LHCN-M2 (cell line): ENCODE measurements at regions not wholly inside any gene's neighbourhood (a gene's known extent, or its start where the extent isn't known, plus 50 kb on each side); places are given as distances from the start of the nearest gene placed in this dataset.
A peak's percentile ranks its signal among the peaks of the same experiment; 100 is the strongest.

Experiments used
- DNase-seq: peaks from one replicate; pipeline ENCODE4 v3.0.0-alpha.2; 2012; ENCODE audit warnings: low read depth

DNA sequence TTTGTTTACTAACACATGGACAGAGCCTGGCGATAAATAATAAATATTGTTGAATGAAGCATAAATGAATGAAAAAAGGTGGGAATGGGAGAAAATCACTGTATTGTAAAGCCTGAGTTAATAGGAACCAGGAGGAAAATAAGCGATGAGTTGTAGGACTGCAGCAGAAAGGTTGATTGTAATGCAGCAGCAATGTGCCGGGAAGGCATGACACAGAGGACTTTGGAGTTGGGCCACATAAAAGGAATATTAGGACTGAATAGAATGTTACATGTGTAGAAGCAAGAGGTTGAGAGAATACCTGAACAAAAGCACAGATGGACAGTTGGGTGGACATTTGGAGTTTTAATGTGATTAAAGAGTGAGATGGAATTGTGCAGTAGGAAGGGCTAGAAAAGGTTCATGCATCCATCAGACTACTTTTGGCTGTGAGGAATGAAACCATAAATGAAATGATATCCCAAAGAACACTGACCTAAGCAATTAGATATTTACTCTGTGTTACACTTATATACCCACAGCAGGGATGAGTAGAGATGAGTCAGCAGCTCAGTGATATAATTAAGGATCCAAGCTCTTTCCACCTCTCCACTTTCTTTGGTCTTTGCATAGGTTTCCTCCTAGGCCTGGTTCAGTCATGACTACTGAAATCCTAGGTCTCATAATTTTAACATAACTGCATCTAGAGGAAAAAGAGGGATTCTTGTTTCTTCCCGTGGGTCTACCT lies 55.4 kb downstream of the CCER1 start:
- peak; percentile 73 for DNase-seq

DNA sequence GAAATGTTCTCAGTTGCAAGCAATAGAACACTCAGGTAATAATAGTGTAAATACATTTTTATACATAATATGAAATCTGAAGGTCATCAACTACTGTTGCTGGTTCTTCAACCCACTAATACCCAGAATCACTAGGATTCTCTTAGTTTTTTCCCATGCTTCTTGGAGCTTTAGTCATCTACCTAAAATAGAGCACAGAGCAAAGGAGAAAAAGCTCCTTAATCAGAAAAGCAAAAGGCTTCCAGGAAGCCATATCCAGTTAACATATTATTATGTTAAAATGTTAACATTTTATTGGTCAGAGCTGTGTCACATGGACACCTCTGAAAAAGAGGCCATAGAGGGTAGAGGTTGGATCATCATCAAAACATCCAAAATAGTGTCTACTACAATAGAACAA lies 57.0 kb downstream of the CCER1 start:
- DNase-seq, result peak; percentile 26

DNA sequence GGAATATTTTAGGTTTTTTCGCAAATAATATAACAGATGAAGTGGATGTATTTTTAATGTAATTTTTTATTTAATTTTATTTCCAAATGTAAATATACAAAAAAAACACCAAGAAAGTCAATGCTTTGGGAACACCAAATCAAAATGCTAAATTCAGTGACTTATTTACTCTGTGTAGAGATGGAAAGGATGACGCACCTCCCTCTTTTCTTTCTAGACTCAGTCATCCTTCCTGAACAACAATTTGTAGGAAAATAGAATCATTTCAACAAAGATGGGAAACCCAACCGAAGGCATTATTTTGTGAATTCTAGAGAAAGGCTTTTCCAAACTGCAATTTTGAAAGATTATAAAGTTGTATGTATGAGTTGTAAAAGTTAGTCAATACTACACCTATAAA lies 57.7 kb downstream of the CCER1 start:
- no peak for DNase-seq

DNA sequence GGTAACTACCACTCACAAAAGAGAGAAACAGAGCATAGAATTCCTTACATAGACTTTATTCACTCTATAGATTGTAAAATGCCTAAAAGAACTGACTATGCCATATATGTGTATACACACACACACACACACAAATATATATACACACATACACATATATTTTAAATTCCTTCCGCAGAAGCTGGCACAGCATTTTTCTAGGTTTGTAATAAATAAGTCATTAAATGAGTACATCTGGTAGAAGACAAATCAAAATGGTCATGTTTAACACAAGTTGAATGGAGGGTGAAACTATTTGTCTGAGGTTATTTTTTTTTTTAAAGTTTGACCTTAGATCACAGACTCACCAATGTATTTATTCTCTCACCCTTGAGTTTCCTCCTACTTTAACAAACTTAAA lies 58.2 kb downstream of the CCER1 start:
- DNase-seq, result no peak

GRCh38 chr12:90896164-90896563 lies 58.8 kb downstream of the CCER1 start:
- peak; percentile 90 for DNase-seq

DNA sequence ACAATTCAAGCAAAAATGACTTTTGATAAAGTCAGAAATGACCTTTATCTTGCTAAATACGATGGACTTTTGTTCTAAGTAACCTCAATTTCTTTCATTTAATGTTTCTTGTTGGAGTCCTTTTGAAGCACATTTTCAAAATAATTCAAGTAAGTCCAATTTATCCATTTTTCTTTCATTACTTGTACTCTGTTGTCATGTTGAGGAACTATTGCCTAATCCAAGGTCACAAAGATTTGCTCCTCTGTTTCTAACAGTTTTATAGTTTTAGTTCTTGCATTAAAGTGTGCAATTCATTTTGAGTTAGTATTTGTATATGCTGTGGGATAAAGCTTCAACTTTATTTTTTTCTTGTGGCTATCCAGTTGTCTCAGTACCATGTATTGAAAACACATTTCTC lies 66.7 kb downstream of the CCER1 start:
- no peak for DNase-seq

DNA sequence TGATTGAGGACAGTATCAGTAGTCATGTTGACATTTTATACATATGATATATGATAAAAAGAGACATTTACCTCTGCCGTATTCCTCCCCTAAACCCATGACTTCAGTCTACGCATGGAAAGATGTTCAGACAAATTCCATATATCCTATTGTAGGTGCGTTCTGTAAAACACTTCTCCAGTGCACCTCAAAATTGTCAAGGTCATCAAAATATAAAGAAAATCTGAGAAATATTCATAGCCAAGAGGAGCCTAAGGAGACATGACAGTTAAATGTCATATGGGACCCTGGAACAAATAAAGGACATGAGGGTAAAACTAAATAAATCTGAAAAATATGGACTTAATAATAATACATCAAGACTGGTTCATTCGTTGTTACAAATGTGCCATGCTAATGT lies 71.5 kb downstream of the CCER1 start:
- no peak for DNase-seq

DNA sequence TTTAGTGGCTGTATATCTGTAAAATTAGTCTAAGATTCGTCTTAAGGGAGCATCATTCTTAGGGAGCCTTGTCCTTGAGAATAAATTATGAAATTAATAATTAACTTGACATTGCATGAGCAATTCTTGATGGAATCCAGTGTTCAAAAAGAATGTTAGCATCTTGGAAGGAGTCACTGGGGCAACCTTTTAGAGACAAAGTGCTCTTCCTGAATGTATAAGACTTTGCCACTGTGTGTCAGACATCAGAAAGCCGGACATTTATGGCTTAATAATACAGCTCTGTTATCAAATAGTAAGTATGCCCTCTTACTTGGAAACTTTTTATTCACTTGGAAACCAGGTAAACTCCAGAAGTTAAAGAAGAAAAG lies 83.3 kb downstream of the CCER1 start:
- no peak for DNase-seq

- DNase-seq, result no peak
Observed at GRCh38 chr12:90870971-90871725, 83.8 kb downstream of the CCER1 start.

DNA sequence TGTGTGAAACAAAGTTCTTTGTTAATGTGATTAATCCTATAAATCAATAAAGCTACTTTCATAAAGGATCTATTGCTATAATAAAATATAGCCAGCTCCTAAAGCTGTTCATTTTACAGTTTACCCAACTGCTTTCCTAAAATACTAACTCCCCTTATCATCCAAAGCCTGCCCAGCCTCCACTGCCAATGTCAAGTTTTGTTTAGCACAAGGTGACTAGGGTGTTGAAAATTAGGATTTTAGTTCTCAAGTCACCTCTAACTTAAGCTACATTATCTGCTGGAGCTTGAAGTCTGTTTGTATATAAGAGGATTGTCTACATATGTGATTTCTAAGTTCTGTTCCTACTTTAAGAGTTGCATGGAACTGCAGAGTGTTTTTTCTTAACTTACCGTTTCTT lies 86.3 kb downstream of the CCER1 start:
- DNase-seq, result no peak

- no peak for DNase-seq
Observed at GRCh38 chr12:90859591-90859990, 95.4 kb downstream of the CCER1 start.

DNA sequence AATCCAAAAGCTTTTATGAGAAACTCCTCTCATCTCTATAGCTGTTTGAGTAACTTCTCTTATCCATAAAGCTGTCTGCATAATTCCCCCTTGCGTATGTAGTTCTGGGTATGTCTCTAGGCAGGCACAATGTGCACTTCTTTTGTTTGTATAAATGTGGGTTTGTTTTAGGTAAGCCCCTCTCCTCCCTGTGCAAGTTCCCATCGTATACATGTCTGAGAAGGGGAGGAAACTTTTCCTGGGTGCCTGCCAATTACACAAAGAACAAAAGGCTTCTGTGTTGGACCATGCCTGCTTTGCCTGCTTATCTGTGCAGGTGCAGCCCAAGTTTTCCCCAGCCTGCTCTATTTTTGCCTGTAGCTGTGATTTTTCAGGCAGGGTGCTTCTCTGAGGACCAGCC lies 96.7 kb downstream of the CCER1 start:
- no peak for DNase-seq

- DNase-seq, result no peak
Observed at GRCh38 chr12:90855534-90855933, 99.4 kb downstream of the CCER1 start.

DNA sequence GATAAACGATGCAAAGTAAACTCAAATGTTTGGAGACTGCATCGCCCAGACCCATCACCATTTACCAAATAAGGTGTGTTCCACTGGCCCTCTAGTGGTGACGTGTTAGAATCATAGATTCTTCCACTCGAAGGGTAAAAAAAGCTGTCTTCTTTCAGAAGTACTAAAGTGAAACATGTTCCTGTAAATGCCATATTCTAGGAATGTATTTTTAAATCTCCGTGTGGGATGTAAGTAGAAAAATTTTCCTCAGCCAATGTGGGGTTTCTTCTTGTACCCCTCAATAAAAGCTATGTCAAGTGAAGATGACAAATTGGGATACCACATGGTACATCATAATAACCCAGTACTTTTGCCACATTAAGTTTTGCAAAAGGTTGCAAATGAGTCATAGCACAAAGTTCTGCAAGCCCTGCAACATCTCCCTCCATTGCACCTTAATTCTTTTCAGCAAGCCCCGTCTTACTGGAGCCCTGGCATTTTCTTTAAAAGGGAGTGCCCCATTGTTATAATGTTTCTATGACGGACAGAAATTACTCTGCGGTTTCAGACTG lies 100.8 kb downstream of the CCER1 start:
- peak; percentile 62 for DNase-seq

GRCh38 chr12:90851800-90852718 lies 102.9 kb downstream of the CCER1 start:
- DNase-seq, result no peak

GRCh38 chr12:90842477-90842876 lies 112.5 kb downstream of the CCER1 start:
- no peak for DNase-seq

- DNase-seq, result no peak
Observed at GRCh38 chr12:90841336-90841735, 113.6 kb downstream of the CCER1 start.

DNA sequence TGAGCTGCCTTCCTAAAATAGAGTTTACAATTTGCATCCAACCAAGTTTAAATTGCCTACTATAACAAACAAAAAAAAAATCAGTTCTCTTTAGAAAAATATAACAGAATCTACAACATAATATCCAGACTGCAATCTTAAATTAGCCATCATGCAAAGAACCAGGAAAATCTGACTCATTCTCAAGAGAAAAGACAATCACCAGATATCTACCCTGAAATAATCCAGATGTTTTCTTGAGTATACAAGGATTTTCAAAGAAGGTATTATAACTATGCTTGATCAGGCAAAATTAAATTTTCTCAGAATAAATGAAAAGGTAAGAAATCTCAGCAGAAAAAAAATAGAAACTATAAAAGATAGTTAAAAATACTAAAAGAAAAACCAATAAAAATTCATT lies 115.6 kb downstream of the CCER1 start:
- DNase-seq, result no peak

- DNase-seq, result no peak
Observed at GRCh38 chr12:90836689-90837088, 118.3 kb downstream of the CCER1 start.

GRCh38 chr12:90833228-90833627 lies 121.7 kb downstream of the CCER1 start:
- DNase-seq, result no peak

GRCh38 chr12:90832427-90832826 lies 122.5 kb downstream of the CCER1 start:
- DNase-seq, result no peak

- DNase-seq, result no peak
Observed at GRCh38 chr12:90831712-90832111, 123.3 kb downstream of the CCER1 start.
